ENCODE measurements at regions not wholly inside any gene's neighbourhood (a gene's known extent, or its start where the extent isn't known, plus 50 kb on each side); places are given as distances from the start of the nearest gene placed in this dataset.

GRCh38 chr20:60812561-60812960, 439.5 kb upstream of the CDH4 start:
- Histone ChIP-seq H3K36me3 (ENCODE audit: control insufficient read depth, insufficient read depth, low read length) (no peaks in the 10 kb centered on the region), H3K9me3 (ENCODE audit: control insufficient read depth, insufficient read depth, low read depth, low read length) (no peaks in the 10 kb centered on the region), H3K4me3 (ENCODE audit: low read depth in 2 of 2, low read length in 2 of 2) (no peak overlapping the region), H3K27ac (ENCODE audit: low read length) (no peak overlapping the region), H3K27me3 (ENCODE audit: control insufficient read depth, insufficient read depth, low read length) (no peaks in the 10 kb centered on the region), H3K4me1 (ENCODE audit: control insufficient read depth, insufficient read depth, low read length) (no peaks in the 10 kb centered on the region)
- intact Hi-C loops (cut with micrococcal nuclease; ENCODE audit: unreplicated experiment) (no loop called here), in situ Hi-C loops (cut with HindIII; ENCODE audit: low pct_unique_long_range_greater_than_20kb, low sequenced_read_pairs) (no loop called here)
- ATAC-seq (no peak), DNase-seq (ENCODE audit: low read depth, low spot score) (no peak)
- CTCF ChIA-PET = no interaction called here
- POLR2A ChIA-PET = no interaction called here
- no TSS peak for BruUV-seq (replicated peaks)
- TF ChIP-seq REST (IDR thresholded peaks at IDR 0.05; ENCODE audit: insufficient read depth in 1 of 2, low read depth in 2 of 2, low read length in 1 of 2) = no peak
- TF ChIP-seq SIN3A (IDR thresholded peaks at IDR 0.05; ENCODE audit: borderline replicate concordance, insufficient read depth, low read depth, low read length) = no peak
- TF ChIP-seq TCF7L2 (IDR thresholded peaks at IDR 0.05; ENCODE audit: low read depth, low read length) = no peak
- no peak for TF ChIP-seq POLR2AphosphoS5 (IDR thresholded peaks at IDR 0.05; ENCODE audit: low read depth, low read length)
- TF ChIP-seq, protein P1, sequence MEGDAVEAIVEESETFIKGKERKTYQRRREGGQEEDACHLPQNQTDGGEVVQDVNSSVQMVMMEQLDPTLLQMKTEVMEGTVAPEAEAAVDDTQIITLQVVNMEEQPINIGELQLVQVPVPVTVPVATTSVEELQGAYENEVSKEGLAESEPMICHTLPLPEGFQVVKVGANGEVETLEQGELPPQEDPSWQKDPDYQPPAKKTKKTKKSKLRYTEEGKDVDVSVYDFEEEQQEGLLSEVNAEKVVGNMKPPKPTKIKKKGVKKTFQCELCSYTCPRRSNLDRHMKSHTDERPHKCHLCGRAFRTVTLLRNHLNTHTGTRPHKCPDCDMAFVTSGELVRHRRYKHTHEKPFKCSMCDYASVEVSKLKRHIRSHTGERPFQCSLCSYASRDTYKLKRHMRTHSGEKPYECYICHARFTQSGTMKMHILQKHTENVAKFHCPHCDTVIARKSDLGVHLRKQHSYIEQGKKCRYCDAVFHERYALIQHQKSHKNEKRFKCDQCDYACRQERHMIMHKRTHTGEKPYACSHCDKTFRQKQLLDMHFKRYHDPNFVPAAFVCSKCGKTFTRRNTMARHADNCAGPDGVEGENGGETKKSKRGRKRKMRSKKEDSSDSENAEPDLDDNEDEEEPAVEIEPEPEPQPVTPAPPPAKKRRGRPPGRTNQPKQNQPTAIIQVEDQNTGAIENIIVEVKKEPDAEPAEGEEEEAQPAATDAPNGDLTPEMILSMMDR (IDR thresholded peaks at IDR 0.05) = no peak

- no TSS peak for BruUV-seq (replicated peaks)
- DNase-seq (ENCODE audit: low read depth, low spot score) = no peak
- no peaks in the 10 kb centered on the region for H3K27me3 ChIP-seq (ENCODE audit: control insufficient read depth, insufficient read depth, low read length)
- no peaks in the 10 kb centered on the region for H3K9me3 ChIP-seq (ENCODE audit: control insufficient read depth, insufficient read depth, low read depth, low read length)
- POLR2A ChIA-PET = no interaction called here
- H3K36me3 ChIP-seq (ENCODE audit: control insufficient read depth, insufficient read depth, low read length) = no peaks in the 10 kb centered on the region
- intact Hi-C loops (cut with micrococcal nuclease; ENCODE audit: unreplicated experiment) (no loop called here), in situ Hi-C loops (cut with HindIII; ENCODE audit: low pct_unique_long_range_greater_than_20kb, low sequenced_read_pairs) (no loop called here)
- H3K4me3 ChIP-seq (ENCODE audit: low read depth in 2 of 2, low read length in 2 of 2) = no peak overlapping the region
- no peak overlapping the region for H3K27ac ChIP-seq (ENCODE audit: low read length)
- CTCF ChIA-PET = no interaction called here
- ATAC-seq = no peak
- no peaks in the 10 kb centered on the region for H3K4me1 ChIP-seq (ENCODE audit: control insufficient read depth, insufficient read depth, low read length)
- no peak for TF ChIP-seq TCF7L2 (IDR thresholded peaks at IDR 0.05; ENCODE audit: low read depth, low read length)
- no peak for TF ChIP-seq POLR2AphosphoS5 (IDR thresholded peaks at IDR 0.05; ENCODE audit: low read depth, low read length)
- TF ChIP-seq REST (IDR thresholded peaks at IDR 0.05; ENCODE audit: insufficient read depth in 1 of 2, low read depth in 2 of 2, low read length in 1 of 2) = no peak
- TF ChIP-seq, protein P1 (IDR thresholded peaks at IDR 0.05) = no peak
- no peak for TF ChIP-seq SIN3A (IDR thresholded peaks at IDR 0.05; ENCODE audit: borderline replicate concordance, insufficient read depth, low read depth, low read length)
Measured at GRCh38 chr20:60813066-60813465, 439.0 kb upstream of the CDH4 start.

Data from Panc1 (cell line).